HCT116 (cell line): ENCODE measurements at regions not wholly inside any gene's neighbourhood (a gene's known extent, or its start where the extent isn't known, plus 50 kb on each side); places are given as distances from the start of the nearest gene placed in this dataset.

Experiments
- ATAC-seq: fragments of 200-7000 bp; cut with Tn5 transposase; 2 replicates; pipeline ENCODE4 v1.9.1; 2020; ENCODE audit warnings: mild to moderate bottlenecking, moderate library complexity
- BruUV-seq: library from RNA; stranded (reverse); fragments of 400-500 nt; replicated peaks from 2 replicates; lab custom pipeline; 2021; lab: Mats Ljungman, UMichigan
- CTCF ChIA-PET: fragments of 300-600 bp; sonication (Branson Sonifier 250); formaldehyde crosslinking; loops from one replicate; lab custom pipeline; 2021; ENCODE audit warnings: antibody characterized with exemption; lab: Charles Lee
- POLR2A ChIA-PET: fragments of 300-600, 350-600 bp; sonication (Branson Sonifier 250); formaldehyde crosslinking; loops from one replicate; lab custom pipeline; 2021; ENCODE audit warnings: antibody characterized with exemption; lab: Charles Lee
- RAD21 ChIA-PET, 2 experiments: fragments of 300-600 bp; sonication (Branson Sonifier 250); formaldehyde crosslinking; loops; one replicate each; lab custom pipeline; 2023; ENCODE audit warnings: low total read pairs in 2 of 2; ENCODE audit not compliant: uncharacterized antibody in 2 of 2, unreplicated experiment in 2 of 2, low non-redundant PET in 1 of 2; lab: Charles Lee
- DNase-seq: peaks from one replicate; pipeline ENCODE4 v3.0.0-alpha.2; 2010; ENCODE audit warnings: low read depth, low spot score
- H2AFZ ChIP-seq: fragments of 200-600 bp; shearing (Covaris generic), sonication (generic); 2 replicates; pipeline ENCODE4 v1.6.1; 2017; ENCODE audit warnings: low read depth, mixed run types, mixed read lengths, antibody characterized with exemption, low read length; ENCODE audit not compliant: poor library complexity, severe bottlenecking
- H3K27ac ChIP-seq: 2 replicates; pipeline ENCODE4 v1.5.1; 2012; ENCODE audit warnings: low read depth, low read length
- H3K27me3 ChIP-seq: fragments of 200-600 bp; sonication (generic); 2 replicates; pipeline ENCODE4 v1.6.1; 2016; ENCODE audit warnings: mixed run types, low read length, mixed read lengths; ENCODE audit not compliant: insufficient read depth
- H3K36me3 ChIP-seq, 2 experiments: fragments of 200-500 bp in 1 of 2; fragments of 200-600 bp in 1 of 2; sonication (Bioruptor generic) in 1 of 2; sonication (generic) in 1 of 2; 2 replicates each; pipeline versions ENCODE4 v1.5.1 to v1.6.1; 2014 to 2016; ENCODE audit warnings: low read length in 2 of 2, inconsistent platforms in 1 of 2, mixed read lengths in 1 of 2, mixed run types in 1 of 2; ENCODE audit not compliant: insufficient read depth in 2 of 2, control insufficient read depth in 1 of 2
- H3K4me1 ChIP-seq, 2 experiments: fragments of 200-600 bp in 1 of 2; sonication (generic) in 1 of 2; 2 replicates each; pipeline versions ENCODE4 v1.5.1 to v1.6.1; 2012 to 2017; ENCODE audit warnings: low read length in 2 of 2, inconsistent platforms in 1 of 2, mild to moderate bottlenecking in 1 of 2, mixed read lengths in 1 of 2, mixed run types in 1 of 2, moderate library complexity in 1 of 2; ENCODE audit not compliant: insufficient read depth in 2 of 2, control insufficient read depth in 1 of 2
- H3K4me2 ChIP-seq: fragments of 200-600 bp; sonication (generic); 2 replicates; pipeline ENCODE4 v1.6.1; 2017; ENCODE audit warnings: mixed run types, low read length, mixed read lengths
- H3K4me3 ChIP-seq, 2 experiments: fragments of 200-600 bp in 1 of 2; sonication (generic) in 1 of 2; replicated peaks in 1 of 2; 2 replicates each; pipeline ENCODE4 v1.5.1; 2011 to 2016; ENCODE audit warnings: low read length in 2 of 2, control low read depth in 1 of 2, low read depth in 1 of 2, mild to moderate bottlenecking in 1 of 2, mixed read lengths in 1 of 2, mixed run types in 1 of 2
- H3K79me2 ChIP-seq: fragments of 200-600 bp; sonication (generic); 2 replicates; pipeline ENCODE4 v1.6.1; 2017; ENCODE audit warnings: mild to moderate bottlenecking, mixed run types, low read length, moderate library complexity, mixed read lengths; ENCODE audit not compliant: insufficient read depth
- H3K9ac ChIP-seq: fragments of 200-600 bp; sonication (generic); 2 replicates; pipeline ENCODE4 v1.6.1; 2016; ENCODE audit warnings: low read length, mixed read lengths
- H3K9me2 ChIP-seq: fragments of 200-600 bp; sonication (generic), shearing (Covaris generic); 2 replicates; pipeline ENCODE4 v1.6.1; 2017; ENCODE audit warnings: mixed run types, mild to moderate bottlenecking, moderate library complexity; ENCODE audit not compliant: insufficient read depth
- H3K9me3 ChIP-seq, 2 experiments: fragments of 200-500 bp in 1 of 2; fragments of 200-600 bp in 1 of 2; sonication (Bioruptor generic) in 1 of 2; sonication (generic) in 1 of 2; 2 replicates each; pipeline ENCODE4 v1.6.1; 2014 to 2017; ENCODE audit warnings: low read length in 2 of 2, mixed read lengths in 2 of 2, inconsistent platforms in 1 of 2, low read depth in 1 of 2, mild to moderate bottlenecking in 1 of 2, mixed run types in 1 of 2, moderate library complexity in 1 of 2; ENCODE audit not compliant: control insufficient read depth in 1 of 2, insufficient read depth in 1 of 2
- H4K20me1 ChIP-seq: fragments of 200-600 bp; sonication (generic), shearing (Covaris generic); 2 replicates; pipeline ENCODE4 v1.6.1; 2017; ENCODE audit warnings: mixed run types, mild to moderate bottlenecking, moderate library complexity; ENCODE audit not compliant: insufficient read depth
- CBX3 ChIP-seq: IDR thresholded peaks from 2 replicates; pipeline ENCODE4 v1.6.1; 2012; ENCODE audit warnings: low read depth
- EGR1 ChIP-seq: IDR thresholded peaks from 2 replicates; pipeline ENCODE4 v1.6.1; 2012; ENCODE audit warnings: low read depth
- ELF1 ChIP-seq: IDR thresholded peaks from 2 replicates; pipeline ENCODE4 v1.6.1; 2012; ENCODE audit warnings: low read depth, borderline replicate concordance
- EZH2 ChIP-seq: fragments of 200-600 bp; sonication (generic); IDR thresholded peaks from 2 replicates; pipeline ENCODE4 v1.6.1; 2017; ENCODE audit warnings: antibody characterized with exemption, mixed run types
- EZH2phosphoT487 ChIP-seq: fragments of 200-600 bp; IDR thresholded peaks from 2 replicates; pipeline ENCODE4 v1.6.1; 2018; ENCODE audit warnings: antibody characterized with exemption, borderline replicate concordance
- FOSL1 ChIP-seq: IDR thresholded peaks from 2 replicates; pipeline ENCODE4 v1.6.1; 2012; ENCODE audit warnings: low read depth
- JUND ChIP-seq: IDR thresholded peaks from 2 replicates; pipeline ENCODE4 v1.6.1; 2012
- POLR2A ChIP-seq: IDR thresholded peaks from 2 replicates; pipeline ENCODE4 v1.7.0; 2011; ENCODE audit warnings: borderline replicate concordance; ENCODE audit not compliant: insufficient read depth, insufficient read length; ENCODE audit errors: extremely low read depth
- POLR2AphosphoS5 ChIP-seq: IDR thresholded peaks from 2 replicates; pipeline ENCODE4 v1.6.1; 2011; ENCODE audit warnings: mild to moderate bottlenecking, low read depth, low read length, moderate library complexity
- RAD21 ChIP-seq: IDR thresholded peaks from 2 replicates; pipeline ENCODE4 v1.6.1; 2012; ENCODE audit warnings: low read depth, mild to moderate bottlenecking
- SIN3A ChIP-seq: IDR thresholded peaks from 2 replicates; pipeline ENCODE4 v1.6.1; 2012; ENCODE audit warnings: low read depth
- SP1 ChIP-seq: IDR thresholded peaks from 2 replicates; pipeline ENCODE4 v1.6.1; 2012; ENCODE audit warnings: low read depth
- SRF ChIP-seq: IDR thresholded peaks from 2 replicates; pipeline ENCODE4 v1.6.1; 2012; ENCODE audit warnings: low read depth
- TCF7L2 ChIP-seq: IDR thresholded peaks from 2 replicates; pipeline ENCODE4 v1.7.0; 2011; ENCODE audit warnings: borderline replicate concordance, inconsistent platforms; ENCODE audit not compliant: insufficient read depth, insufficient read length; ENCODE audit errors: extremely low read depth
- ZFX ChIP-seq: fragments of 450-650 bp; IDR thresholded peaks from 2 replicates; pipeline ENCODE4 v1.6.1; 2017
- ZNF274 ChIP-seq: fragments of 200-500 bp; sonication (Bioruptor generic); IDR thresholded peaks from 2 replicates; pipeline ENCODE4 v1.6.1; 2014; ENCODE audit warnings: mild to moderate bottlenecking, low read depth, low read length, inconsistent platforms
- intact Hi-C: fragments of 100-400 bp; cut with micrococcal nuclease; formaldehyde crosslinking; loops from 2 replicates; pipeline ENCODE4 v1.10.0; 2022
- TF ChIP-seq, protein P1 (sequence below): IDR thresholded peaks from 2 replicates; pipeline ENCODE4 v1.6.1; 2012; ENCODE audit warnings: low read depth
- TF ChIP-seq, protein P2 (sequence below): IDR thresholded peaks from 2 replicates; pipeline ENCODE4 v1.6.1; 2012

- ChIA-PET RAD21 (no interaction called here), CTCF (no interaction called here)
These were observed 1300.5 kb upstream of the DDX18 start for GRCh38 chr2:116513991-116514390.

DNA sequence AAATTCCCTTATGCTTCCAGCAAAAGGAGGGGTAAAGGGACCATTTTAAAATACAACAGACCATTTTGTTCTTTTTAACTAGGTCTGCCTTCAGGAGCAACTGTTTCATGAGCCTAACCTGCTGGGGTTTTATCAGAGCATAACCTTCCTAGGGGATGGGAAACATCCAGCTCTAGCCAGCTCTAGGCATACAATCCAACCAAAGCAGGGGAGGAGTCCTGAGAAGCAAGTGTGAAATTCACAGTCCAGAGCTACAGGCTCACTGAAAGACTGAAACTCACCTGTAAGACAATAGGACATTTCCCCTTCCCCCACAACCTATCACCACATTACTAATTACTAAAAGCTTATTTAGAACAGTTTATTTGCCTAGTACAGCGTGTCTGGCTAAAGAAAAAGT, 1296.6 kb upstream of the DDX18 start:
- ATAC-seq (no peak), DNase-seq (no peak)
- POLR2A ChIA-PET: no interaction called here
- no TSS peak for BruUV-seq
- TF ChIP-seq ELF1 (no peak), JUND (no peak), ZNF274 (no peak), CBX3 (no peak), POLR2AphosphoS5 (no peak), EZH2 (no peak), SRF (no peak), FOSL1 (no peak), EZH2phosphoT487 (no peak), EGR1 (no peak), TCF7L2 (no peak), ZFX (no peak), RAD21 (no peak), SIN3A (no peak)
- TF ChIP-seq, protein P1, sequence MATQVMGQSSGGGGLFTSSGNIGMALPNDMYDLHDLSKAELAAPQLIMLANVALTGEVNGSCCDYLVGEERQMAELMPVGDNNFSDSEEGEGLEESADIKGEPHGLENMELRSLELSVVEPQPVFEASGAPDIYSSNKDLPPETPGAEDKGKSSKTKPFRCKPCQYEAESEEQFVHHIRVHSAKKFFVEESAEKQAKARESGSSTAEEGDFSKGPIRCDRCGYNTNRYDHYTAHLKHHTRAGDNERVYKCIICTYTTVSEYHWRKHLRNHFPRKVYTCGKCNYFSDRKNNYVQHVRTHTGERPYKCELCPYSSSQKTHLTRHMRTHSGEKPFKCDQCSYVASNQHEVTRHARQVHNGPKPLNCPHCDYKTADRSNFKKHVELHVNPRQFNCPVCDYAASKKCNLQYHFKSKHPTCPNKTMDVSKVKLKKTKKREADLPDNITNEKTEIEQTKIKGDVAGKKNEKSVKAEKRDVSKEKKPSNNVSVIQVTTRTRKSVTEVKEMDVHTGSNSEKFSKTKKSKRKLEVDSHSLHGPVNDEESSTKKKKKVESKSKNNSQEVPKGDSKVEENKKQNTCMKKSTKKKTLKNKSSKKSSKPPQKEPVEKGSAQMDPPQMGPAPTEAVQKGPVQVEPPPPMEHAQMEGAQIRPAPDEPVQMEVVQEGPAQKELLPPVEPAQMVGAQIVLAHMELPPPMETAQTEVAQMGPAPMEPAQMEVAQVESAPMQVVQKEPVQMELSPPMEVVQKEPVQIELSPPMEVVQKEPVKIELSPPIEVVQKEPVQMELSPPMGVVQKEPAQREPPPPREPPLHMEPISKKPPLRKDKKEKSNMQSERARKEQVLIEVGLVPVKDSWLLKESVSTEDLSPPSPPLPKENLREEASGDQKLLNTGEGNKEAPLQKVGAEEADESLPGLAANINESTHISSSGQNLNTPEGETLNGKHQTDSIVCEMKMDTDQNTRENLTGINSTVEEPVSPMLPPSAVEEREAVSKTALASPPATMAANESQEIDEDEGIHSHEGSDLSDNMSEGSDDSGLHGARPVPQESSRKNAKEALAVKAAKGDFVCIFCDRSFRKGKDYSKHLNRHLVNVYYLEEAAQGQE: no peak
- TF ChIP-seq, protein P2, sequence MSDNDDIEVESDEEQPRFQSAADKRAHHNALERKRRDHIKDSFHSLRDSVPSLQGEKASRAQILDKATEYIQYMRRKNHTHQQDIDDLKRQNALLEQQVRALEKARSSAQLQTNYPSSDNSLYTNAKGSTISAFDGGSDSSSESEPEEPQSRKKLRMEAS: no peak
- H3K9me3 ChIP-seq: peaks cover 4 to 19% of the 10 kb centered on the region in 2 experiments; a peak in 2 of 4 replicates
- no peaks in the 10 kb centered on the region for H3K9me2 ChIP-seq
- H3K36me3 ChIP-seq: no peaks in the 10 kb centered on the region
- CTCF ChIA-PET: no interaction called here
- H3K4me2 ChIP-seq: no peak overlapping the region
- no peaks in the 10 kb centered on the region for H3K27me3 ChIP-seq
- intact Hi-C loops: no loop called here
- H3K4me1 ChIP-seq: no peaks in the 10 kb centered on the region
- no peak overlapping the region for H3K9ac ChIP-seq
- no peaks in the 10 kb centered on the region for H4K20me1 ChIP-seq
- no peaks in the 10 kb centered on the region for H3K79me2 ChIP-seq
- H3K27ac ChIP-seq: no peak overlapping the region
- no peak overlapping the region for H3K4me3 ChIP-seq
- no peak overlapping the region for H2AFZ ChIP-seq
- RAD21 ChIA-PET: no interaction called here

More at GRCh38 chr2:116513991-116514390, 1300.5 kb upstream of the DDX18 start:
- no peaks in the 10 kb centered on the region for H3K4me1 ChIP-seq
- no peak overlapping the region for H3K9ac ChIP-seq
- no peak overlapping the region for H2AFZ ChIP-seq
- no peaks in the 10 kb centered on the region for H3K79me2 ChIP-seq
- no peak overlapping the region for H3K27ac ChIP-seq
- H3K9me2 ChIP-seq: no peaks in the 10 kb centered on the region
- DNase-seq (no peak), ATAC-seq (no peak)
- no peaks in the 10 kb centered on the region for H3K36me3 ChIP-seq
- H3K9me3 ChIP-seq: peaks cover 0 to 20% of the 10 kb centered on the region in 2 experiments; a peak in 2 of 4 replicates
- H3K4me3 ChIP-seq: no peak overlapping the region
- H3K4me2 ChIP-seq: no peak overlapping the region
- POLR2A ChIA-PET: no interaction called here
- intact Hi-C loops: no loop called here
- no TSS peak for BruUV-seq
- no peak for TF ChIP-seq EGR1
- TF ChIP-seq SP1: no peak
- no peak for TF ChIP-seq ZNF274
- no peak for TF ChIP-seq POLR2A
- no peak for TF ChIP-seq EZH2
- H3K27me3 ChIP-seq: no peaks in the 10 kb centered on the region
- H4K20me1 ChIP-seq: no peaks in the 10 kb centered on the region
